ENCODE measurements at regions not wholly inside any gene's neighbourhood (a gene's known extent, or its start where the extent isn't known, plus 50 kb on each side); places are given as distances from the start of the nearest gene placed in this dataset.

GRCh38 chr1:84749427-84749826, 59.2 kb upstream of the SSX2IP start:
- no peaks in the 10 kb centered on the region for H3K36me3 Mint-ChIP-seq (ENCODE audit: unreplicated experiment)
- H3K9me3 Mint-ChIP-seq (ENCODE audit: unreplicated experiment): no peaks in the 10 kb centered on the region
- H3K27me3 Mint-ChIP-seq (ENCODE audit: unreplicated experiment): peaks cover 51% of the 10 kb centered on the region
- DNase-seq (ENCODE audit: extremely low spot score, unreplicated experiment): no peak
- H3K4me1 Mint-ChIP-seq (ENCODE audit: unreplicated experiment): peaks cover 4% of the 10 kb centered on the region
- H3K27ac Mint-ChIP-seq (ENCODE audit: unreplicated experiment): no peak overlapping the region
- no peak for TF ChIP-seq CTCF (IDR thresholded peaks at IDR 0.05)
- H3K4me3 Mint-ChIP-seq (ENCODE audit: unreplicated experiment): no peak overlapping the region

- peaks cover 47% of the 10 kb centered on the region for H3K27me3 Mint-ChIP-seq (ENCODE audit: unreplicated experiment)
Measured at GRCh38 chr1:84748364-84748763, 58.1 kb upstream of the SSX2IP start.

GRCh38 chr1:84745857-84746256, 55.6 kb upstream of the SSX2IP start:
- H3K36me3 Mint-ChIP-seq (ENCODE audit: unreplicated experiment): no peaks in the 10 kb centered on the region
- no peak for DNase-seq (ENCODE audit: extremely low spot score, unreplicated experiment)
- TF ChIP-seq CTCF (IDR thresholded peaks at IDR 0.05): no peak
- no peaks in the 10 kb centered on the region for H3K9me3 Mint-ChIP-seq (ENCODE audit: unreplicated experiment)
- H3K27ac Mint-ChIP-seq (ENCODE audit: unreplicated experiment): no peak overlapping the region
- H3K4me1 Mint-ChIP-seq (ENCODE audit: unreplicated experiment): no peaks in the 10 kb centered on the region
- H3K4me3 Mint-ChIP-seq (ENCODE audit: unreplicated experiment): no peak overlapping the region
- peaks cover 31% of the 10 kb centered on the region for H3K27me3 Mint-ChIP-seq (ENCODE audit: unreplicated experiment)

More at GRCh38 chr1:84748364-84748763, 58.1 kb upstream of the SSX2IP start:
- DNase-seq (ENCODE audit: extremely low spot score, unreplicated experiment): no peak
- no peak overlapping the region for H3K27ac Mint-ChIP-seq (ENCODE audit: unreplicated experiment)
- H3K4me1 Mint-ChIP-seq (ENCODE audit: unreplicated experiment): peaks cover 2% of the 10 kb centered on the region
- H3K36me3 Mint-ChIP-seq (ENCODE audit: unreplicated experiment): no peaks in the 10 kb centered on the region
- TF ChIP-seq CTCF (IDR thresholded peaks at IDR 0.05): no peak
- no peak overlapping the region for H3K4me3 Mint-ChIP-seq (ENCODE audit: unreplicated experiment)
- H3K9me3 Mint-ChIP-seq (ENCODE audit: unreplicated experiment): no peaks in the 10 kb centered on the region

GRCh38 chr1:84743896-84744295, 53.6 kb upstream of the SSX2IP start:
- no peak for TF ChIP-seq CTCF (IDR thresholded peaks at IDR 0.05)
- Mint-ChIP-seq H3K9me3 (ENCODE audit: unreplicated experiment) (no peaks in the 10 kb centered on the region), H3K36me3 (ENCODE audit: unreplicated experiment) (no peaks in the 10 kb centered on the region), H3K27me3 (ENCODE audit: unreplicated experiment) (peaks cover 18% of the 10 kb centered on the region), H3K4me3 (ENCODE audit: unreplicated experiment) (no peak overlapping the region), H3K27ac (ENCODE audit: unreplicated experiment) (no peak overlapping the region), H3K4me1 (ENCODE audit: unreplicated experiment) (no peaks in the 10 kb centered on the region)
- no peak for DNase-seq (ENCODE audit: extremely low spot score, unreplicated experiment)

- Mint-ChIP-seq H3K4me1 (ENCODE audit: unreplicated experiment) (no peaks in the 10 kb centered on the region), H3K4me3 (ENCODE audit: unreplicated experiment) (no peak overlapping the region), H3K36me3 (ENCODE audit: unreplicated experiment) (no peaks in the 10 kb centered on the region), H3K27ac (ENCODE audit: unreplicated experiment) (no peak overlapping the region), H3K9me3 (ENCODE audit: unreplicated experiment) (no peaks in the 10 kb centered on the region), H3K27me3 (ENCODE audit: unreplicated experiment) (peaks cover 18% of the 10 kb centered on the region)
- no peak for DNase-seq (ENCODE audit: extremely low spot score, unreplicated experiment)
- TF ChIP-seq CTCF (IDR thresholded peaks at IDR 0.05): no peak
Measured at GRCh38 chr1:84742653-84743052, 52.4 kb upstream of the SSX2IP start.

All from osteocyte (in vitro differentiated cells).